Fibroblast of the aortic adventitia (primary cell): ENCODE measurements at regions not wholly inside any gene's neighbourhood (a gene's known extent, or its start where the extent isn't known, plus 50 kb on each side); places are given as distances from the start of the nearest gene placed in this dataset.

Experiments used
- DNase-seq: peaks from one replicate; pipeline ENCODE4 v3.0.0-alpha.2; 2010; ENCODE audit warnings: low read depth
- H3K4me3 ChIP-seq: 2 replicates; pipeline ENCODE4 v1.5.1; 2011; ENCODE audit warnings: low read depth, mild to moderate bottlenecking, control low read depth, low read length, moderate library complexity
- TF ChIP-seq, protein P1 (sequence below): IDR thresholded peaks from 2 replicates; pipeline ENCODE4 v1.5.1; 2011; ENCODE audit warnings: mild to moderate bottlenecking, low read length, control low read depth, inconsistent platforms; ENCODE audit not compliant: insufficient read depth

DNA sequence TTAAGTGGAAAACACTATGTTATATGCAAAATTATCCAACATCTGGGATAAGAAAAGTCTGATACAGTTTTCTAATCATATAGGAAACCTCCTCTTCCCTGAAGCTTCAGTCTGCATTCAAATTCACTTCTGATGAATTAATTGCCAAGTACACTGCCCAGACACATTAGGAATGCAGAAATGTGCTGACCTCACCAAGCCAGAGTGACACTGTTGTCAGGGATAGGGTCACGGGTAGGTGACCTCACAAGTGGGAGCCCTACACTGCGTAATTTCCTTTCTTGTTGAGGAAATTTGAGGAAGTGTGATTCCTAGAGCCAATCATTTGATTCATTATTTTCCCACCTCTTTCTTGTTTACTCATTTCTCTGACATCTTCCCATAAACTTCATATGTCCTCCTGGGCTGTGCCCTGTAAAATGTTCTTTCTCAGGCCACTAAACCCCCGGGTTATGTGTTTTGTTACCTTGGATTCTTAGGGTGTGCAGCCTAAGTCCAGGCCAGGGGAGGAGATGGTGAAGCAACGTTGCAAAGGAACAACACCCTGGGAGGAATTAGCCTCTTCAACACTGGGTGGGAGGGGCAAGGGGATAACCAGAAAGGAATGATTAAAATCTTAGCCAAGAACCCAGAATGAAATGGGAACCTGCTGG is 411.9 kb downstream of the MTRR start:
- TF ChIP-seq, protein P1, sequence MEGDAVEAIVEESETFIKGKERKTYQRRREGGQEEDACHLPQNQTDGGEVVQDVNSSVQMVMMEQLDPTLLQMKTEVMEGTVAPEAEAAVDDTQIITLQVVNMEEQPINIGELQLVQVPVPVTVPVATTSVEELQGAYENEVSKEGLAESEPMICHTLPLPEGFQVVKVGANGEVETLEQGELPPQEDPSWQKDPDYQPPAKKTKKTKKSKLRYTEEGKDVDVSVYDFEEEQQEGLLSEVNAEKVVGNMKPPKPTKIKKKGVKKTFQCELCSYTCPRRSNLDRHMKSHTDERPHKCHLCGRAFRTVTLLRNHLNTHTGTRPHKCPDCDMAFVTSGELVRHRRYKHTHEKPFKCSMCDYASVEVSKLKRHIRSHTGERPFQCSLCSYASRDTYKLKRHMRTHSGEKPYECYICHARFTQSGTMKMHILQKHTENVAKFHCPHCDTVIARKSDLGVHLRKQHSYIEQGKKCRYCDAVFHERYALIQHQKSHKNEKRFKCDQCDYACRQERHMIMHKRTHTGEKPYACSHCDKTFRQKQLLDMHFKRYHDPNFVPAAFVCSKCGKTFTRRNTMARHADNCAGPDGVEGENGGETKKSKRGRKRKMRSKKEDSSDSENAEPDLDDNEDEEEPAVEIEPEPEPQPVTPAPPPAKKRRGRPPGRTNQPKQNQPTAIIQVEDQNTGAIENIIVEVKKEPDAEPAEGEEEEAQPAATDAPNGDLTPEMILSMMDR = no peak
- DNase-seq = no peak
- H3K4me3 ChIP-seq = no peak overlapping the region

DNA sequence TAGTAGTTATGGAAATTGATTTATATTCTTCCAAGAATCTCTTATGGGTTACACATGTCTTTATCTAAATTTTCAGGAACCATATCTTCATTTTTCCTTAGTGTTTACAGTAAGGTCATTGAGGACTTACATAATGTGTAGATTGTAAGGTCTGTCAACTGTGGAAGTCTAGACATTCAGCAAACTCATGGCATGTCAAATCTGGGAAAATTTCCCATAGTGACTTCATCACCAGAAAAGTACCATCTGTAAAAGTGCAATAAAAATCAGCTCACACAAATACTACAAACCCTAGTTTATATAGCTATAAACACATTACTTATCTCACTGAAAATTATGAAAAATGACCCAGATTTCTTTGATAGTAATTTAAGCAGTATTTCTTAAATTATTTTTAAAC is 419.4 kb downstream of the MTRR start:
- TF ChIP-seq, protein P1 = no peak
- no peak for DNase-seq

DNA sequence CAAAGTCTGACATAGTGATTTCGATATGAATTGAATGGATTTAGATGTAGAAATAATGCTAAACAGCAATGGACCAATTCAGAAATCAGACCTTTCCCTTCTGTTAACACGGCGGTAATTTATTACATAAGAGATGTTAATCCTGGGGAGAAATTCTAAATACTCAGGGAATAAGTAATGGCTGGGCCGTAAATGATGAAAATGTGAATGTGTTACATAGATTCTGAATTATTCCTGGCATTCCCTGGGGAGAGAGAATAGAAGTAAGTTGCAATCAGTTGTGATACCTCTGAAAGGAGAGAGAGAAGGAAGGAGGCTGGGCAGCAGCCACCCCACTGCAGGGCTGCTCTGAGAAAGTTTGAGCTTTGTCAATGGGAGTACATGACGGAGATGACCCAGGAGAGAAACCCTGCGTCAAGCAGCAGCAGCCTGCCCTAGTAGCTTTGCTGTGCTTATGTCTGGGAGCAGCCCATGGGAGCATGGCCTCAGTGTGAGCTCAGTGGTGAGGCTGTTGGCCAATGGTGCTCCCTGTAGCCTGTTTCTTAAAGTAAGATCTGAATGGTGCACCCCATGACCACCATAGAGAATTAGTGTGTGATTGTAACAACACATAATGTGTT is 420.1 kb downstream of the MTRR start:
- TF ChIP-seq, protein P1 = no peak
- H3K4me3 ChIP-seq = no peak overlapping the region
- DNase-seq = no peak

More for the DNA sequence above, 419.4 kb downstream of the MTRR start:
- no peak overlapping the region for H3K4me3 ChIP-seq

DNA sequence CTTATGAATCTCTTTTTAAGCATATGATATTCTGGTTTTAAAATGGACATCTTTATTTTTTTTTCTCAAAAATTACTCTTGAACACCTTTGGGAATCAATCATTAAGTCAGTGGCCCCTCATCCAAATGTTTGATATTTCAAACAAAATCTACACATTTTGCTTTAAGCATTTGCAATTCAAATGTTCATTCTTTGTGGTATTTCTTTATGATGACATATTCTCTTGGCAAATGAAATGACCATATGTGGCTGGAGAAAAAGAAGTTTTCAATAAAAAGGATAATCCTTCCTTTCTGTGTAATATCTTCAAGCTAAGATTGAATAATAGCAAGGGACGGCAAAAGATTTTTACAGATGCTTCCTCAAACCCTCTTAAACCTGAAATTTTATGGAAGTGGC is 420.8 kb downstream of the MTRR start:
- no peak overlapping the region for H3K4me3 ChIP-seq
- TF ChIP-seq, protein P1 = no peak
- no peak for DNase-seq

DNA sequence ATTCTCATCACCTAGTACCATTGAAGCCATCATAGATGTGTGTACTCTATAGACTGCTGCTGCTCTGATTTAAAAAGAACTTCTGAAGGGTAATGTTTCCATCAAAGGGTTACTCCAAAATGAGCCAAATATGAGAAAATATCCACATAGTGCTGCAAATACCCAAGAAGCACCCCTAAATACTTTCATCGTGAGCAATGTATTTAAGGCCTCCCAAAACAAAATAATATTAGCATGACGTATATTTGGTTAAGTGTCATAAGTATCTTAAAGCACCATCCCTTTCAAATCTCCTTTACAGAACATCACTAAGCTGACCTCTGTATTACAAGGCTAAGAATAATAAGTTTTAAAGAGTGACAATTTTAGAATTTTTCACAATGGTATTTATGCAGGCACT is 421.8 kb downstream of the MTRR start:
- TF ChIP-seq, protein P1 = no peak
- no peak for DNase-seq
- no peak overlapping the region for H3K4me3 ChIP-seq

DNA sequence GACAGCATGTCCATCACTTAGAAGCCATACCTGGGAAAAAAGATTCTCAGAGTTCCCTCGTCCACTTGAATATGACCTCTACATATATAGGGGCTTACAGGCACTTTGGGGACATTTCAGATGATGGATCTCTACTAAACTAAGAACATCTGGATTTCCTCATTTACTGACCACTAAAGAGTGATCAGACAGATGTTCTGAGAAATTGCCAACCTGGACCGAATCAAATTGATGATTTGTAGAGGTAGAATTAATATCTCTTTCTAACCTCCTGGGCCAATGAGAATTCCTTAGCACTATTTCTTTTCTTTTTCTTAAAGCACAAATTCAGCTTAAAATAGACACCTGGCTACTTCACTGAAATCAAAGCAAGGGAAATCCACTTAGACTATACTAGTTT is 422.7 kb downstream of the MTRR start:
- no peak overlapping the region for H3K4me3 ChIP-seq
- TF ChIP-seq, protein P1 = no peak
- no peak for DNase-seq
